IMR-90 (cell line): ENCODE measurements at regions not wholly inside any gene's neighbourhood (a gene's known extent, or its start where the extent isn't known, plus 50 kb on each side); places are given as distances from the start of the nearest gene placed in this dataset.

Source experiments
- ATAC-seq: fragments of 200-7000 bp; cut with Tn5 transposase; 2 replicates; pipeline ENCODE4 v1.9.1; 2020; ENCODE audit warnings: low read depth, mild to moderate bottlenecking, moderate library complexity
- BruUV-seq: library from RNA; stranded (reverse); fragments of 400-500 nt; replicated peaks from 2 replicates; lab custom pipeline; 2021; lab: Mats Ljungman, UMichigan
- CTCF ChIA-PET: fragments of 300-600 bp; formaldehyde crosslinking; extraction: SDS; loops from one replicate; lab custom pipeline; 2021; ENCODE audit warnings: antibody characterized with exemption; lab: Yijun Ruan, JAX
- POLR2A ChIA-PET: fragments of 300-600 bp; sonication (Branson Sonifier 250); formaldehyde crosslinking; loops from one replicate; lab custom pipeline; 2022; ENCODE audit warnings: antibody characterized with exemption; ENCODE audit not compliant: unreplicated experiment; lab: Charles Lee
- DNase-seq: peaks from one replicate; pipeline ENCODE4 v3.0.0; 2013
- H2AFZ ChIP-seq: replicated peaks from 2 replicates; pipeline ENCODE3; 2013; ENCODE audit warnings: low read length, mild to moderate bottlenecking; ENCODE audit not compliant: poor library complexity
- H2AK5ac ChIP-seq: 2 replicates; pipeline ENCODE4 v1.6.1; 2013; ENCODE audit warnings: low read depth, low read length, inconsistent platforms
- H2AK9ac ChIP-seq: replicated peaks from 2 replicates; pipeline ENCODE3; 2013; ENCODE audit warnings: mild to moderate bottlenecking, low read depth, low read length, moderate library complexity; ENCODE audit not compliant: poor library complexity
- H2BK120ac ChIP-seq: 2 replicates; pipeline ENCODE4 v1.6.1; 2013; ENCODE audit warnings: low read depth, low read length, inconsistent platforms
- H2BK15ac ChIP-seq: 3 replicates; pipeline ENCODE4 v1.6.1; 2013; ENCODE audit warnings: low read depth, low read length, inconsistent platforms
- H2BK20ac ChIP-seq: 2 replicates; pipeline ENCODE4 v1.6.1; 2013; ENCODE audit warnings: low read depth, mild to moderate bottlenecking, inconsistent platforms, low read length, moderate library complexity
- H2BK5ac ChIP-seq: 2 replicates; pipeline ENCODE4 v1.6.1; 2013; ENCODE audit warnings: mild to moderate bottlenecking, low read depth, low read length, inconsistent platforms; ENCODE audit not compliant: poor library complexity, severe bottlenecking
- H3K14ac ChIP-seq: replicated peaks from 2 replicates; pipeline ENCODE4 v1.6.1; 2013; ENCODE audit warnings: low read depth, low read length, inconsistent platforms
- H3K18ac ChIP-seq: 2 replicates; pipeline ENCODE4 v1.6.1; 2013; ENCODE audit warnings: low read depth, low read length, control low read depth
- H3K23ac ChIP-seq: 2 replicates; pipeline ENCODE4 v1.6.1; 2013; ENCODE audit warnings: low read depth, low read length, inconsistent platforms
- H3K27ac ChIP-seq: 2 replicates; pipeline ENCODE4 v1.5.1; 2013; ENCODE audit warnings: mild to moderate bottlenecking, control low read depth, low read length; ENCODE audit not compliant: insufficient read depth
- H3K27me3 ChIP-seq: 2 replicates; pipeline ENCODE4 v1.6.1; 2013; ENCODE audit warnings: low read length; ENCODE audit not compliant: control insufficient read depth, insufficient read depth
- H3K36me3 ChIP-seq: 2 replicates; pipeline ENCODE4 v1.6.1; 2013; ENCODE audit warnings: low read length, mixed read lengths; ENCODE audit not compliant: control insufficient read depth, insufficient read depth
- H3K4ac ChIP-seq: 2 replicates; pipeline ENCODE4 v1.6.1; 2013; ENCODE audit warnings: low read depth, low read length, inconsistent platforms
- H3K4me1 ChIP-seq: 2 replicates; pipeline ENCODE4 v1.6.1; 2013; ENCODE audit warnings: low read length, mixed read lengths; ENCODE audit not compliant: control insufficient read depth, insufficient read depth
- H3K4me2 ChIP-seq: 2 replicates; pipeline ENCODE4 v1.6.1; 2013; ENCODE audit warnings: low read depth, mild to moderate bottlenecking, control low read depth, low read length, moderate library complexity
- H3K4me3 ChIP-seq: 2 replicates; pipeline ENCODE4 v1.5.1; 2013; ENCODE audit warnings: low read depth, mild to moderate bottlenecking, control low read depth, low read length, moderate library complexity; ENCODE audit not compliant: insufficient read depth
- H3K56ac ChIP-seq: 2 replicates; pipeline ENCODE4 v1.6.1; 2013; ENCODE audit warnings: low read length, inconsistent platforms; ENCODE audit not compliant: insufficient read depth; ENCODE audit errors: extremely low read depth
- H3K79me1 ChIP-seq, 2 experiments: 2 replicates each; pipeline ENCODE4 v1.6.1; 2013; ENCODE audit warnings: low read length in 2 of 2, inconsistent platforms in 1 of 2, low read depth in 1 of 2
- H3K9ac ChIP-seq: 2 replicates; pipeline ENCODE4 v1.6.1; 2013; ENCODE audit warnings: low read depth, low read length, control low read depth
- H3K9me1 ChIP-seq: 2 replicates; pipeline ENCODE4 v1.6.1; 2013; ENCODE audit warnings: low read length, inconsistent platforms; ENCODE audit not compliant: insufficient read depth
- H3K9me3 ChIP-seq: 2 replicates; pipeline ENCODE4 v1.6.1; 2013; ENCODE audit warnings: low read length; ENCODE audit not compliant: control insufficient read depth, insufficient read depth
- H4K20me1 ChIP-seq: 2 replicates; pipeline ENCODE4 v1.6.1; 2013; ENCODE audit warnings: low read length, inconsistent platforms; ENCODE audit not compliant: insufficient read depth
- H4K5ac ChIP-seq: 2 replicates; pipeline ENCODE4 v1.6.1; 2013; ENCODE audit warnings: mild to moderate bottlenecking, low read depth, low read length, control low read depth
- H4K8ac ChIP-seq, 2 experiments: 2 replicates each; pipeline ENCODE4 v1.6.1; 2013; ENCODE audit warnings: low read depth in 2 of 2, low read length in 2 of 2, control low read depth in 1 of 2, inconsistent platforms in 1 of 2
- H4K91ac ChIP-seq: 2 replicates; pipeline ENCODE4 v1.6.1; 2013; ENCODE audit warnings: low read depth, low read length, inconsistent platforms; ENCODE audit not compliant: insufficient read depth
- CEBPB ChIP-seq: IDR thresholded peaks from 2 replicates; pipeline ENCODE4 v1.6.1; 2012; ENCODE audit warnings: low read depth, low read length, improper control_type of control experiment
- CHD1 ChIP-seq: IDR thresholded peaks from 2 replicates; pipeline ENCODE4 v1.6.1; 2012; ENCODE audit warnings: low read depth, low read length, improper control_type of control experiment
- ELK1 ChIP-seq: fragments of 150-350 bp; IDR thresholded peaks from 2 replicates; pipeline ENCODE4 v1.6.1; 2016; ENCODE audit warnings: low read depth, mild to moderate bottlenecking, low read length, moderate library complexity, borderline replicate concordance
- FOS ChIP-seq: fragments of 150-350 bp; IDR thresholded peaks from 2 replicates; pipeline ENCODE4 v1.6.1; 2016; ENCODE audit warnings: low read depth, low read length
- MXI1 ChIP-seq: IDR thresholded peaks from 2 replicates; pipeline ENCODE4 v1.6.1; 2012; ENCODE audit warnings: low read depth, mild to moderate bottlenecking, low read length, moderate library complexity, borderline replicate concordance
- POLR2A ChIP-seq: IDR thresholded peaks from 2 replicates; pipeline ENCODE4 v1.6.1; 2012; ENCODE audit warnings: mild to moderate bottlenecking, low read depth, low read length
- RCOR1 ChIP-seq: IDR thresholded peaks from 2 replicates; pipeline ENCODE4 v1.6.1; 2012; ENCODE audit warnings: mild to moderate bottlenecking, low read length, improper control_type of control experiment; ENCODE audit not compliant: insufficient replicate concordance
- RFX5 ChIP-seq: IDR thresholded peaks from 2 replicates; pipeline ENCODE4 v1.8.0; 2012; ENCODE audit warnings: low read depth, mild to moderate bottlenecking, low read length, moderate library complexity
- SMC3 ChIP-seq: fragments of 150-350 bp; IDR thresholded peaks from 2 replicates; pipeline ENCODE4 v1.6.1; 2016; ENCODE audit warnings: low read depth, mild to moderate bottlenecking, antibody characterized with exemption, low read length, moderate library complexity
- WGBS, 2 experiments: methylation state at CpG; one replicate each; pipeline versions ENCODE4 v1.1.5 to v1.1.7; 2013; ENCODE audit warnings: missing lambda C conversion rate in 2 of 2; ENCODE audit not compliant: insufficient read length in 1 of 2; ENCODE audit errors: extremely low coverage in 2 of 2; 5-methylcytosine and 5-hydroxymethylcytosine counted together
- dilution Hi-C: fragments of 300-500 bp; cut with HindIII; formaldehyde crosslinking; loops from one replicate; pipeline ENCODE4 v1.14.3; 2018; ENCODE audit warnings: low sequenced_read_pairs; ENCODE audit not compliant: unreplicated experiment
- in situ Hi-C: fragments of 300-500 bp; cut with MboI; formaldehyde crosslinking; loops from 3 replicates; pipeline ENCODE4 v1.14.3; 2019; ENCODE audit warnings: low sequenced_read_pairs, inconsistent platforms, mixed read lengths
- intact Hi-C: fragments of 100-400 bp; cut with micrococcal nuclease; formaldehyde crosslinking; loops from 2 replicates; pipeline ENCODE4 v1.10.0; 2022

- H3K56ac ChIP-seq, result no peak overlapping the region
Observed at GRCh38 chr2:204018717-204019116, 82.2 kb downstream of the ICOS start.

More at GRCh38 chr2:204018717-204019116, 82.2 kb downstream of the ICOS start:
- Histone ChIP-seq H3K4me1 (no peaks in the 10 kb centered on the region), H3K14ac (no peak overlapping the region), H3K36me3 (no peaks in the 10 kb centered on the region), H4K91ac (no peak overlapping the region), H3K4me2 (no peak overlapping the region), H3K27ac (no peak overlapping the region), H3K9ac (no peak overlapping the region), H4K5ac (no peak overlapping the region), H3K27me3 (peaks cover 8% of the 10 kb centered on the region), H3K18ac (no peak overlapping the region), H2BK15ac (no peak overlapping the region), H2BK120ac (no peak overlapping the region), H2AK9ac (no peak overlapping the region), H3K9me3 (no peaks in the 10 kb centered on the region), H2AK5ac (no peak overlapping the region), H3K79me1 (no peaks in the 10 kb centered on the region), H4K8ac (no peak overlapping the region), H4K20me1 (no peaks in the 10 kb centered on the region), H2BK20ac (no peak overlapping the region), H2AFZ (no peak overlapping the region), H3K4me3 (no peak overlapping the region), H3K23ac (no peak overlapping the region), H2BK5ac (no peak overlapping the region), H3K4ac (no peak overlapping the region), H3K9me1 (no peaks in the 10 kb centered on the region)
- intact Hi-C loops, result no loop called here
- in situ Hi-C loops, result no loop called here
- ATAC-seq (no peak), DNase-seq (no peak)
- ChIA-PET POLR2A (no interaction called here), CTCF (no interaction called here)
- no peak for TF ChIP-seq CEBPB
- TF ChIP-seq RCOR1, result no peak
- TF ChIP-seq ELK1, result no peak
- TF ChIP-seq SMC3, result no peak
- no peak for TF ChIP-seq CHD1
- no peak for TF ChIP-seq POLR2A
- no peak for TF ChIP-seq RFX5
- no peak for TF ChIP-seq MXI1
- no peak for TF ChIP-seq FOS
- BruUV-seq, result no TSS peak
- no CpG with 5 or more reads among the region's 6 CpGs for WGBS, 2 experiments
- dilution Hi-C loops, result no loop called here
